SK-N-SH (cell line): ENCODE measurements at regions not wholly inside any gene's neighbourhood (a gene's known extent, or its start where the extent isn't known, plus 50 kb on each side); places are given as distances from the start of the nearest gene placed in this dataset.

Experiments
- EZH2phosphoT487 ChIP-seq: fragments of 200-600 bp; sonication (generic); IDR thresholded peaks from 2 replicates; pipeline ENCODE4 v1.6.1; 2017; ENCODE audit warnings: low read depth, mixed run types, mild to moderate bottlenecking, antibody characterized with exemption, moderate library complexity, borderline replicate concordance
- POLR2AphosphoS5 ChIP-seq: IDR thresholded peaks from 2 replicates; pipeline ENCODE4 v1.6.1; 2012; ENCODE audit warnings: low read depth, low read length
- TAF1 ChIP-seq: IDR thresholded peaks from 2 replicates; pipeline ENCODE4 v1.6.1; 2012; ENCODE audit warnings: low read depth, mild to moderate bottlenecking, low read length, moderate library complexity, borderline replicate concordance
- TF ChIP-seq, protein P1 (sequence below): fragments of 200-600 bp; sonication (generic); IDR thresholded peaks from 2 replicates; pipeline ENCODE4 v1.6.1; 2017; ENCODE audit warnings: antibody characterized with exemption, mild to moderate bottlenecking, moderate library complexity

DNA sequence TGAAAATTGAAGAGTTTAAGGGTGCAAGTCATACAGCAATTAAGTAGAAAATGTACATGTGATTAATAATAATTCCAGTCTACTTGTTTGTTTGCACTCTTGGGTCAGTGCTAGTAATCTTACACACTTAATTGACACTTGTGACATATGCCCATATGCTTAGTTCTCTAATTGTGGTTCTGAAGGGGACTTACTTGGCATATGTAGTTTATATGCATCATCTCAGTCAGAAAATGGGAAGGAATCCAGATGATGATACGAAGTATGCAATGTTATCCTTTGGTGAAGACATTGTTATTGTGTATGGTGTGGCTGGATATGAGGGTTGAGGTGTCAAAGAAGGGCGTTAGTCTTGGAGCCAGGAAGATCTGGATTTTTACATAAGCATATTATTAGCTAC is 193.5 kb upstream of the HDAC9 start:
- TF ChIP-seq, protein P1, sequence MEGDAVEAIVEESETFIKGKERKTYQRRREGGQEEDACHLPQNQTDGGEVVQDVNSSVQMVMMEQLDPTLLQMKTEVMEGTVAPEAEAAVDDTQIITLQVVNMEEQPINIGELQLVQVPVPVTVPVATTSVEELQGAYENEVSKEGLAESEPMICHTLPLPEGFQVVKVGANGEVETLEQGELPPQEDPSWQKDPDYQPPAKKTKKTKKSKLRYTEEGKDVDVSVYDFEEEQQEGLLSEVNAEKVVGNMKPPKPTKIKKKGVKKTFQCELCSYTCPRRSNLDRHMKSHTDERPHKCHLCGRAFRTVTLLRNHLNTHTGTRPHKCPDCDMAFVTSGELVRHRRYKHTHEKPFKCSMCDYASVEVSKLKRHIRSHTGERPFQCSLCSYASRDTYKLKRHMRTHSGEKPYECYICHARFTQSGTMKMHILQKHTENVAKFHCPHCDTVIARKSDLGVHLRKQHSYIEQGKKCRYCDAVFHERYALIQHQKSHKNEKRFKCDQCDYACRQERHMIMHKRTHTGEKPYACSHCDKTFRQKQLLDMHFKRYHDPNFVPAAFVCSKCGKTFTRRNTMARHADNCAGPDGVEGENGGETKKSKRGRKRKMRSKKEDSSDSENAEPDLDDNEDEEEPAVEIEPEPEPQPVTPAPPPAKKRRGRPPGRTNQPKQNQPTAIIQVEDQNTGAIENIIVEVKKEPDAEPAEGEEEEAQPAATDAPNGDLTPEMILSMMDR = no peak
- TF ChIP-seq POLR2AphosphoS5 (no peak), EZH2phosphoT487 (no peak), TAF1 (no peak)
